HL-60 (cell line): ENCODE measurements at regions not wholly inside any gene's neighbourhood (a gene's known extent, or its start where the extent isn't known, plus 50 kb on each side); places are given as distances from the start of the nearest gene placed in this dataset.

Source experiments
- DNase-seq, 2 experiments: peaks; one replicate each; pipeline ENCODE4 v3.0.0-alpha.2; 2010 to 2020; ENCODE audit warnings: low read depth in 1 of 2, low spot score in 1 of 2
- H3K27ac ChIP-seq: fragments of 250-450 bp; sonication (Bioruptor Pico); replicated peaks from 2 replicates; pipeline ENCODE4 v1.5.1; 2020; ENCODE audit warnings: mild to moderate bottlenecking, moderate library complexity
- H3K27me3 ChIP-seq: fragments of 250-450 bp; sonication (Bioruptor Pico); 2 replicates; pipeline ENCODE4 v1.5.1; 2021; ENCODE audit warnings: mild to moderate bottlenecking, moderate library complexity; ENCODE audit not compliant: insufficient read depth, poor library complexity, severe bottlenecking
- H3K4me3 ChIP-seq: replicated peaks from 2 replicates; pipeline ENCODE4 v1.5.1; 2011; ENCODE audit warnings: mild to moderate bottlenecking, control low read depth, low read length; ENCODE audit not compliant: insufficient read depth
- CTCF ChIP-seq: IDR thresholded peaks from one replicate; pipeline ENCODE4 v1.5.1; 2011; ENCODE audit warnings: low read length, control low read depth, inconsistent platforms; ENCODE audit not compliant: insufficient read depth
- GABPA ChIP-seq: IDR thresholded peaks from 2 replicates; pipeline ENCODE4 v1.6.1; 2012; ENCODE audit warnings: low read depth
- POLR2AphosphoS5 ChIP-seq: IDR thresholded peaks from 2 replicates; pipeline ENCODE4 v1.6.1; 2012; ENCODE audit warnings: low read depth
- SPI1 ChIP-seq: IDR thresholded peaks from 2 replicates; pipeline ENCODE4 v1.6.1; 2012; ENCODE audit warnings: low read depth, mild to moderate bottlenecking, borderline replicate concordance
- TF ChIP-seq, protein P1 (sequence below): IDR thresholded peaks from 2 replicates; pipeline ENCODE4 v1.6.1; 2012; ENCODE audit warnings: low read depth; ENCODE audit not compliant: insufficient replicate concordance

DNA sequence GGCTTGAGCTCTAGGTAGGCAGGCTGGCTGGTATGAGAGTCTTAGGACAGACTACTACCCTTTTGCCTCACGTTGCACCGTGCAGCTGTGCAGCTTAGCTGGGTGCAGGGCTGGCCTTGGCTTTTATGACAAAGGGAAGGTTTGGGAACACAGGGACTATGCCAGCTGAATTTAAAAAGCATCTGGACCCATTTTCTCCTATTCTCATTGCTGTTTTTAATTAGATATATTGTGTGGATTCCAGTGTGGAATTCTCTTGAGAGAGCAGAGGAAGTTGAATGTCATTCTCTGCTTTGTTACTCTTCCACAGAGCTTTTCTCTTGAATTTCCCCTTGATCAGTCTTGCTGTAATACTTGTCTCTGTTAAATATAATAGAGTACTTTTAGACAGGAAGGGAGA, 192.7 kb downstream of the ZNF330 start:
- Histone ChIP-seq H3K4me3 (no peak overlapping the region), H3K27ac (no peak overlapping the region), H3K27me3 (no peaks in the 10 kb centered on the region)
- no peak for DNase-seq
- TF ChIP-seq GABPA (no peak), CTCF (no peak), POLR2AphosphoS5 (no peak), SPI1 (no peak)
- TF ChIP-seq, protein P1, sequence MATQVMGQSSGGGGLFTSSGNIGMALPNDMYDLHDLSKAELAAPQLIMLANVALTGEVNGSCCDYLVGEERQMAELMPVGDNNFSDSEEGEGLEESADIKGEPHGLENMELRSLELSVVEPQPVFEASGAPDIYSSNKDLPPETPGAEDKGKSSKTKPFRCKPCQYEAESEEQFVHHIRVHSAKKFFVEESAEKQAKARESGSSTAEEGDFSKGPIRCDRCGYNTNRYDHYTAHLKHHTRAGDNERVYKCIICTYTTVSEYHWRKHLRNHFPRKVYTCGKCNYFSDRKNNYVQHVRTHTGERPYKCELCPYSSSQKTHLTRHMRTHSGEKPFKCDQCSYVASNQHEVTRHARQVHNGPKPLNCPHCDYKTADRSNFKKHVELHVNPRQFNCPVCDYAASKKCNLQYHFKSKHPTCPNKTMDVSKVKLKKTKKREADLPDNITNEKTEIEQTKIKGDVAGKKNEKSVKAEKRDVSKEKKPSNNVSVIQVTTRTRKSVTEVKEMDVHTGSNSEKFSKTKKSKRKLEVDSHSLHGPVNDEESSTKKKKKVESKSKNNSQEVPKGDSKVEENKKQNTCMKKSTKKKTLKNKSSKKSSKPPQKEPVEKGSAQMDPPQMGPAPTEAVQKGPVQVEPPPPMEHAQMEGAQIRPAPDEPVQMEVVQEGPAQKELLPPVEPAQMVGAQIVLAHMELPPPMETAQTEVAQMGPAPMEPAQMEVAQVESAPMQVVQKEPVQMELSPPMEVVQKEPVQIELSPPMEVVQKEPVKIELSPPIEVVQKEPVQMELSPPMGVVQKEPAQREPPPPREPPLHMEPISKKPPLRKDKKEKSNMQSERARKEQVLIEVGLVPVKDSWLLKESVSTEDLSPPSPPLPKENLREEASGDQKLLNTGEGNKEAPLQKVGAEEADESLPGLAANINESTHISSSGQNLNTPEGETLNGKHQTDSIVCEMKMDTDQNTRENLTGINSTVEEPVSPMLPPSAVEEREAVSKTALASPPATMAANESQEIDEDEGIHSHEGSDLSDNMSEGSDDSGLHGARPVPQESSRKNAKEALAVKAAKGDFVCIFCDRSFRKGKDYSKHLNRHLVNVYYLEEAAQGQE: no peak

GRCh38 chr4:141415651-141416050, 195.0 kb downstream of the ZNF330 start:
- Histone ChIP-seq H3K27me3 (no peaks in the 10 kb centered on the region), H3K27ac (no peak overlapping the region), H3K4me3 (no peak overlapping the region)
- DNase-seq: no peak
- TF ChIP-seq CTCF: no peak
- TF ChIP-seq, protein P1: no peak
- TF ChIP-seq SPI1: no peak
- TF ChIP-seq GABPA: no peak
- no peak for TF ChIP-seq POLR2AphosphoS5

DNA sequence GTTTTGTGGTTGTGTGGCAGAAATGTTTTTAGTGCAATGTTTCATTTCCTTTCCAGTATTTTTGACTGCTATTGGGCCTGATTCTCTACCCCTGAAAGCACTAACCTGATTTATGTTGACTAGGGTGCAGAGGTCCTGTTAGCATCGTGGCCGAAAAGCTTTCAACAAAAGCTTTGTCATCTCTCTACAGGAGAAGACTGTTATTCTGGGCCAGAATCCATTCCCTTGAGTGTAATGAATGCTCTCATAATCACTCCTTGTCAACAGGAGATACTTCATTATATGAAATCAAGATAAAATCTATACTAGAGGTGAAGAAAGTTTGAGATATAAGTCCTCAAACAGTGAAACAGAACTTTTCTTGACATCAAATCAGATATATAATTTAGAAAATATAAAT, 195.5 kb downstream of the ZNF330 start:
- TF ChIP-seq POLR2AphosphoS5 (no peak), CTCF (no peak), GABPA (no peak), SPI1 (no peak)
- TF ChIP-seq, protein P1: no peak
- H3K4me3 ChIP-seq: no peak overlapping the region
- H3K27me3 ChIP-seq: no peaks in the 10 kb centered on the region
- DNase-seq: no peak
- no peak overlapping the region for H3K27ac ChIP-seq
